ENCODE measurements at regions not wholly inside any gene's neighbourhood (a gene's known extent, or its start where the extent isn't known, plus 50 kb on each side); places are given as distances from the start of the nearest gene placed in this dataset.

DNA sequence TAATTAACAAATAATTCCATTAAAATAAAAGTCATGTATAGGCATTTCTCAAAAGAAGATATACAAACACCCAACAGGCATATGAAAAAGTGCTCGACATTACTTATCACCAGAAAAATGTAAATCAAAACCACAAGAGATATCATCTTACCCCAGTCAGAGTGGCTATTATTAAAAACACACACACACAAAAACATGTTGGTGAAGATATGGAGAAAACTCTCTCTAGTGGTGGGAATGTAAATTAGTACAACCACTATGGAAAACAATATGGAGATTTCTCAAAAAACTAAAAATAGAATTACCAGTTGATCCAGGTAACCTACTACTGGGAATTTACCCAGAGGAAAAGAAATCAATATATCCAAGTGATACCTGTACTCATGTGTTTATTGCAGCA lies 966.3 kb upstream of the POU3F3 start:
- Histone ChIP-seq H3K27ac (no peak overlapping the region), H3K27me3 (no peaks in the 10 kb centered on the region), H3K4me1 (replicated peaks in 1 of 2) (no peaks in the 10 kb centered on the region), H3K4me3 (no peak overlapping the region), H3K9me3 (replicated peaks in 1 of 3) (no peaks in the 10 kb centered on the region), H3K36me3 (replicated peaks in 1 of 2) (no peaks in the 10 kb centered on the region)
- WGBS, 4 donors: 53 to 75% (median 69%) methylated on average over 1 of the region's 1 CpG
- no peak for DNase-seq
- TF ChIP-seq POLR2A (IDR thresholded peaks at IDR 0.05): no peak
- TF ChIP-seq, protein P1, sequence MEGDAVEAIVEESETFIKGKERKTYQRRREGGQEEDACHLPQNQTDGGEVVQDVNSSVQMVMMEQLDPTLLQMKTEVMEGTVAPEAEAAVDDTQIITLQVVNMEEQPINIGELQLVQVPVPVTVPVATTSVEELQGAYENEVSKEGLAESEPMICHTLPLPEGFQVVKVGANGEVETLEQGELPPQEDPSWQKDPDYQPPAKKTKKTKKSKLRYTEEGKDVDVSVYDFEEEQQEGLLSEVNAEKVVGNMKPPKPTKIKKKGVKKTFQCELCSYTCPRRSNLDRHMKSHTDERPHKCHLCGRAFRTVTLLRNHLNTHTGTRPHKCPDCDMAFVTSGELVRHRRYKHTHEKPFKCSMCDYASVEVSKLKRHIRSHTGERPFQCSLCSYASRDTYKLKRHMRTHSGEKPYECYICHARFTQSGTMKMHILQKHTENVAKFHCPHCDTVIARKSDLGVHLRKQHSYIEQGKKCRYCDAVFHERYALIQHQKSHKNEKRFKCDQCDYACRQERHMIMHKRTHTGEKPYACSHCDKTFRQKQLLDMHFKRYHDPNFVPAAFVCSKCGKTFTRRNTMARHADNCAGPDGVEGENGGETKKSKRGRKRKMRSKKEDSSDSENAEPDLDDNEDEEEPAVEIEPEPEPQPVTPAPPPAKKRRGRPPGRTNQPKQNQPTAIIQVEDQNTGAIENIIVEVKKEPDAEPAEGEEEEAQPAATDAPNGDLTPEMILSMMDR (IDR thresholded peaks at IDR 0.05): no peak
- intact Hi-C loops (cut with DNase I): no loop called here

DNA sequence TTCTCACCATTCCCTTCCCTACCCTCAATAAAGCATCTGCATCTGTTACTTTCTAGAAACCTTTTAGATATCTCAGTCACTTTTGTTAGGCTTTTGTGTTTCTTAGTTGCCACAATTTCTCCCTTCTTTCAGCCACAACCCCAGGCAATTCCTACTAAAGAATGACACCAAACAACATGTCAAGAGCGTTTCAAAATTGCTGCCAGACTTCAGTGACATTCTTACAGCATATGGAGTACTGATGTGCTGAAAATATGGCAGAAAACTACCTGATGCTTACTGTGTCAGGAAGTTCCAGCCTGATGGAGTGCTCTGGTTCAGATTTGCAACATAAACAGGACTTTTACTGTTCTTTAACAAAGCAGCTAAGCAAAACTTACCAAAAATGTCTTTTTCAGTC lies 957.7 kb upstream of the POU3F3 start:
- 32 to 67% (median 56%) methylated on average over 1 of the region's 1 CpG for WGBS, 4 donors
- TF ChIP-seq POLR2A (IDR thresholded peaks at IDR 0.05): no peak
- TF ChIP-seq, protein P1 (IDR thresholded peaks at IDR 0.05): no peak
- Histone ChIP-seq H3K27me3 (no peaks in the 10 kb centered on the region), H3K36me3 (replicated peaks in 1 of 2) (no peaks in the 10 kb centered on the region), H3K27ac (no peak overlapping the region), H3K4me3 (no peak overlapping the region), H3K9me3 (replicated peaks in 1 of 3) (no peaks in the 10 kb centered on the region), H3K4me1 (replicated peaks in 1 of 2) (no peaks in the 10 kb centered on the region)
- no peak for DNase-seq
- intact Hi-C loops (cut with DNase I): no loop called here

DNA sequence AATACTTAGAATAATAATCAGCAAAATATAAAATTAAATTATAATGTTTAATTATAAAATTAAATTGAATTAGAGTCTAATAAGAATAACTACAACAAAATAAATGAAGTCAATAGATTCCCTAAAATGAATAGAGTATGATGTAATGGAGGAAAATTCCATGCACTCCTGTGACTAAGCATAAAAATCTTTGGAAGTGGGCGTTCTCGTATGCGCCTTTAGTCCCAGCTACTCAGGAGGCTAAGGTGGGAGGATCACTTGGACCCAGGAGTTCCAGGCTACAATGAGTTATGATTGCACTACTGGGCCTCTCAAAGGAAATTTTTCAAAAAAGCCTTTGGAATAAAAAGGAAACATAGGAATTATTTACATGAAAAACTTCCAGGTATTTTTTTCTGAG lies 955.4 kb upstream of the POU3F3 start:
- no peaks in the 10 kb centered on the region for H3K9me3 ChIP-seq (replicated peaks in 1 of 3)
- H3K27me3 ChIP-seq: no peaks in the 10 kb centered on the region
- TF ChIP-seq, protein P1 (IDR thresholded peaks at IDR 0.05): no peak
- no peak for TF ChIP-seq POLR2A (IDR thresholded peaks at IDR 0.05)
- no peaks in the 10 kb centered on the region for H3K36me3 ChIP-seq (replicated peaks in 1 of 2)
- WGBS, 4 donors: 76 to 86% (median 82%) methylated on average over 3 of the region's 3 CpGs
- H3K27ac ChIP-seq: no peak overlapping the region
- DNase-seq: no peak
- H3K4me3 ChIP-seq: no peak overlapping the region
- no peaks in the 10 kb centered on the region for H3K4me1 ChIP-seq (replicated peaks in 1 of 2)
- intact Hi-C loops (cut with DNase I): no loop called here

DNA sequence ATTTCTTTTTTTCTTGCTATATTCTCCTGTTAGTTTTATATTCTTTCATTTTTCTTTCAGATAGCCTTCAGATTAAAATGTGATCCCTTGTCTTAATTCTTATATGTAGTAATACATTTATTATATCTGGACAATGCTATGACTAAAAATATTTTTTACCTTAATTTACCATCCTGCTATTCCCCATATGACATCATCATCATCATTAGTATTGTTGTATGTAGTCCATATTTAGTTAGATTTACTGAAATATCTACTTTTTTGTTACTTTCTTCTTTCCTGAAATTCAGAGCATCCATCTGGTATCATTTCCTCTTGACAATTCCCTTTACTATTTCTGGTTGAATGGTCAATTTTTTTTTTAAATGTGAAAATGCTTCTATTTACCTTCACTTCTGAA lies 951.6 kb upstream of the POU3F3 start:
- Histone ChIP-seq H3K27ac (no peak overlapping the region), H3K4me1 (replicated peaks in 1 of 2) (no peaks in the 10 kb centered on the region), H3K36me3 (replicated peaks in 1 of 2) (no peaks in the 10 kb centered on the region), H3K9me3 (replicated peaks in 1 of 3) (no peaks in the 10 kb centered on the region), H3K4me3 (no peak overlapping the region), H3K27me3 (no peaks in the 10 kb centered on the region)
- TF ChIP-seq, protein P1 (IDR thresholded peaks at IDR 0.05): no peak
- TF ChIP-seq POLR2A (IDR thresholded peaks at IDR 0.05): no peak
- intact Hi-C loops (cut with DNase I): no loop called here
- no peak for DNase-seq
